HCT116 (cell line): ENCODE measurements at regions not wholly inside any gene's neighbourhood (a gene's known extent, or its start where the extent isn't known, plus 50 kb on each side); places are given as distances from the start of the nearest gene placed in this dataset.

Experiments
- EZH2 ChIP-seq: fragments of 200-600 bp; sonication (generic); IDR thresholded peaks from 2 replicates; pipeline ENCODE4 v1.6.1; 2017; ENCODE audit warnings: antibody characterized with exemption, mixed run types
- TCF7L2 ChIP-seq: IDR thresholded peaks from 2 replicates; pipeline ENCODE4 v1.7.0; 2011; ENCODE audit warnings: borderline replicate concordance, inconsistent platforms; ENCODE audit not compliant: insufficient read depth, insufficient read length; ENCODE audit errors: extremely low read depth
- ZNF274 ChIP-seq: fragments of 200-500 bp; sonication (Bioruptor generic); IDR thresholded peaks from 2 replicates; pipeline ENCODE4 v1.6.1; 2014; ENCODE audit warnings: mild to moderate bottlenecking, low read depth, low read length, inconsistent platforms
- TF ChIP-seq, protein P1 (sequence below), 3 experiments: fragments of 200-600 bp in 1 of 3; sonication (generic) in 1 of 3; IDR thresholded peaks in 2 of 3; conservative IDR thresholded peaks in 1 of 3; 2 replicates each; pipeline ENCODE4 v1.5.1; 2012 to 2017; ENCODE audit warnings: low read depth in 2 of 3, low read length in 2 of 3, antibody characterized with exemption in 1 of 3, borderline replicate concordance in 1 of 3, control low read depth in 1 of 3, mild to moderate bottlenecking in 1 of 3, mixed read lengths in 1 of 3, mixed run types in 1 of 3, moderate library complexity in 1 of 3; ENCODE audit not compliant: insufficient read depth in 1 of 3

DNA sequence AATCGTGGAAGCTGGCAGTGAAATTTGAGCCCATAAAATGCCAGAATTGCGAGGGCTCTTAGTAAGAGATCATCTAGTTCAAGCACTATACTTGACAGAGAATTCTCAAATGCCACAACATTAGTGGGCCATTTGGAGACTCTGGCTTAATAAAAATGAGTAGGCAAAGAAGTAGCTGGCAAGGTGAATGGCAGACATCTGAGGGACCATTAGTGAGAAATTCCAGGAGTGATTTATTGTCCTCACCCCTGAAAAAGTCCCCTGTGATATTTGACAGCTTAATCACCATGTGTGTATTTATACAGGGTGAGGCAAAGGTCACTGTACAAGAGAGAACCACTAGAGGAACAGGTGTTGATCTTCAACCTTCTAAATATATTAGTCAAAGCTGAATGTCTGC, 207.5 kb downstream of the CHRDL1 start:
- TF ChIP-seq TCF7L2 (no peak), ZNF274 (no peak), EZH2 (no peak)
- TF ChIP-seq, protein P1, sequence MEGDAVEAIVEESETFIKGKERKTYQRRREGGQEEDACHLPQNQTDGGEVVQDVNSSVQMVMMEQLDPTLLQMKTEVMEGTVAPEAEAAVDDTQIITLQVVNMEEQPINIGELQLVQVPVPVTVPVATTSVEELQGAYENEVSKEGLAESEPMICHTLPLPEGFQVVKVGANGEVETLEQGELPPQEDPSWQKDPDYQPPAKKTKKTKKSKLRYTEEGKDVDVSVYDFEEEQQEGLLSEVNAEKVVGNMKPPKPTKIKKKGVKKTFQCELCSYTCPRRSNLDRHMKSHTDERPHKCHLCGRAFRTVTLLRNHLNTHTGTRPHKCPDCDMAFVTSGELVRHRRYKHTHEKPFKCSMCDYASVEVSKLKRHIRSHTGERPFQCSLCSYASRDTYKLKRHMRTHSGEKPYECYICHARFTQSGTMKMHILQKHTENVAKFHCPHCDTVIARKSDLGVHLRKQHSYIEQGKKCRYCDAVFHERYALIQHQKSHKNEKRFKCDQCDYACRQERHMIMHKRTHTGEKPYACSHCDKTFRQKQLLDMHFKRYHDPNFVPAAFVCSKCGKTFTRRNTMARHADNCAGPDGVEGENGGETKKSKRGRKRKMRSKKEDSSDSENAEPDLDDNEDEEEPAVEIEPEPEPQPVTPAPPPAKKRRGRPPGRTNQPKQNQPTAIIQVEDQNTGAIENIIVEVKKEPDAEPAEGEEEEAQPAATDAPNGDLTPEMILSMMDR (IDR thresholded peaks at IDR 0.05 in 2 of 3, conservative IDR thresholded peaks at IDR 0.05 in 1 of 3; ENCODE audit: borderline replicate concordance in 1 of 3, insufficient read depth in 1 of 3, low read depth in 2 of 3, low read length in 2 of 3): no peak
